ENCODE measurements at regions not wholly inside any gene's neighbourhood (a gene's known extent, or its start where the extent isn't known, plus 50 kb on each side); places are given as distances from the start of the nearest gene placed in this dataset.

GRCh38 chr13:62593804-62594203 lies 1178.2 kb upstream of the PCDH20 start:
- TF ChIP-seq POLR2A (IDR thresholded peaks at IDR 0.05) = no peak
- TF ChIP-seq, protein P1, sequence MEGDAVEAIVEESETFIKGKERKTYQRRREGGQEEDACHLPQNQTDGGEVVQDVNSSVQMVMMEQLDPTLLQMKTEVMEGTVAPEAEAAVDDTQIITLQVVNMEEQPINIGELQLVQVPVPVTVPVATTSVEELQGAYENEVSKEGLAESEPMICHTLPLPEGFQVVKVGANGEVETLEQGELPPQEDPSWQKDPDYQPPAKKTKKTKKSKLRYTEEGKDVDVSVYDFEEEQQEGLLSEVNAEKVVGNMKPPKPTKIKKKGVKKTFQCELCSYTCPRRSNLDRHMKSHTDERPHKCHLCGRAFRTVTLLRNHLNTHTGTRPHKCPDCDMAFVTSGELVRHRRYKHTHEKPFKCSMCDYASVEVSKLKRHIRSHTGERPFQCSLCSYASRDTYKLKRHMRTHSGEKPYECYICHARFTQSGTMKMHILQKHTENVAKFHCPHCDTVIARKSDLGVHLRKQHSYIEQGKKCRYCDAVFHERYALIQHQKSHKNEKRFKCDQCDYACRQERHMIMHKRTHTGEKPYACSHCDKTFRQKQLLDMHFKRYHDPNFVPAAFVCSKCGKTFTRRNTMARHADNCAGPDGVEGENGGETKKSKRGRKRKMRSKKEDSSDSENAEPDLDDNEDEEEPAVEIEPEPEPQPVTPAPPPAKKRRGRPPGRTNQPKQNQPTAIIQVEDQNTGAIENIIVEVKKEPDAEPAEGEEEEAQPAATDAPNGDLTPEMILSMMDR (IDR thresholded peaks at IDR 0.05) = no peak

Data from ovary (tissue), 3 donors.